ENCODE measurements at regions not wholly inside any gene's neighbourhood (a gene's known extent, or its start where the extent isn't known, plus 50 kb on each side); places are given as distances from the start of the nearest gene placed in this dataset.

DNA sequence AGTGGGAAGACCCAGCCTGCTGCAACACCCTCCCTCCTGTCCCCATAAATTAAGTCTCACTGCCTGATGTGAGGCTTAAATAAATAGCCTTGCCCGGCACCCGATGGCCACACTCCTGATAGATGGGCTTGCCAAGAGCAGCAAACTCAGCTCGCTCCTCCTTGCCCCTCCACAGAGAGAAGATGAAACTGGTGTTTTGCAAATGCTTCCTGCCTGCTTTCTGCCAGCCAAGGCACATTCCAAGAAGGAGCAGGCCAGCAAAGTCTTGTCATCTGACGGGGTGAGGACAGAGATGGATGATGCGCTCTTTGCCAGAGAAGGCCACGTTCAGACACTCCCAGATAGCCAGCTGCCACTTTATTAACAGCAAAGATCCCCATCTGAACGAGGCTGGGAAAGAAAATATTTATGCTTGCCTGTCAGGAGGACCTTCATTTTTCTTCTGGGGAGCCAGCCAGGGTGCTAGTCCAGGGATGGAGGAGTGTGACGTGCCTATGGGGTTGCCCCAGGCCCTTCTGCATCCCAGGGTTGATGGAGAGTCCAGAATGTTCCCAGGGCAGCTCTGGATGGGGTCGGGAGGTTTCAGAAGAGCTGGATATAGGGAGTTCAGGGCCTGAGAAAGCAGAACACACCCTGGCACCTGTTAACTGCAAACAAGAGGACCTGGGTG is 265.4 kb downstream of the FOXD2 start:
- Histone ChIP-seq H3K27me3 (ENCODE audit: control insufficient read depth in 5 of 5, insufficient read depth in 4 of 5, low read length in 5 of 5) (peaks cover 3 to 30% (median 19%) of the 10 kb centered on the region in 5 donors), H3K36me3 (ENCODE audit: control insufficient read depth in 5 of 5, insufficient read depth in 5 of 5, low read length in 5 of 5) (no peaks in the 10 kb centered on the region), H3K4me3 (ENCODE audit: low read depth in 1 of 5, low read length in 5 of 5) (no peak overlapping the region), H3K27ac (ENCODE audit: low read depth, low read length) (no peak overlapping the region), H3K9me3 (ENCODE audit: control insufficient read depth in 5 of 5, low read length in 5 of 5) (no peaks in the 10 kb centered on the region), H3K9ac (ENCODE audit: low read length in 5 of 5) (no peak overlapping the region), H3K4me1 (ENCODE audit: control insufficient read depth in 5 of 5, insufficient read depth in 5 of 5, low read length in 5 of 5) (peaks cover 0 to 21% (median 11%) of the 10 kb centered on the region in 5 donors)

DNA sequence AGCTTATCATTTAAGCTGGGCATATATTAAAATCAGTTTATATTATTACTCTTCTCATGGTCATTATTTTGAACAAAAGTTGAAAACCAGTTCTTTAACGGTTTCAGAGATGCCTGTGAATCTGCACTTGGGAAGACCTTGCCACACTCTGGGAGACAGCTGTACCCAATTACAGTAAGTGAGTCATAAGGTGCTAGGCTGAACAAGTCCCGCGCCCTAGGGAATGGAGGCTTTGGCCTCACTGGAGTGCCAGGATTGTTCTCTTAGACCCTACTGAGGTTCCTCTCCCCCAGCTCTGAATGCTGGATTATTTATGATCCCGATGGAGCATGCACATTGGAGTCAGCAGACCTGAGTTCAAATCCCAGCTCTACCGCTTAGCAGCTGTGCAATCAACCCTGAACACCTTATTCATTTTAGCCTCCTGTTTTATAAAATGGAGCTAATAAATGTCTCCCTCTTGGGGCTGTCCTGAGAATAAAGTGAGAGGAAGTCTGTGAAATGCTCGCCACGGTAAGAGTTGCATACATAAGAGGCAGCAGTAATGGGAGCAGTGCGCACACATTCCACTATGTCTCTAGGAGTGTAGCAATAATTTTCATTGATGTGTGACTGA is 266.2 kb downstream of the FOXD2 start:
- Histone ChIP-seq H3K4me3 (ENCODE audit: low read depth in 1 of 5, low read length in 5 of 5) (no peak overlapping the region), H3K9ac (ENCODE audit: low read length in 5 of 5) (no peak overlapping the region), H3K27ac (ENCODE audit: low read depth, low read length) (no peak overlapping the region), H3K9me3 (ENCODE audit: control insufficient read depth in 5 of 5, low read length in 5 of 5) (no peaks in the 10 kb centered on the region), H3K4me1 (ENCODE audit: control insufficient read depth in 5 of 5, insufficient read depth in 5 of 5, low read length in 5 of 5) (peaks cover 0 to 27% (median 17%) of the 10 kb centered on the region in 5 donors), H3K36me3 (ENCODE audit: control insufficient read depth in 5 of 5, insufficient read depth in 5 of 5, low read length in 5 of 5) (no peaks in the 10 kb centered on the region), H3K27me3 (ENCODE audit: control insufficient read depth in 5 of 5, insufficient read depth in 4 of 5, low read length in 5 of 5) (peaks cover 6 to 37% (median 26%) of the 10 kb centered on the region in 5 donors)

- H3K9ac ChIP-seq (ENCODE audit: low read length in 5 of 5): no peak overlapping the region
- H3K4me3 ChIP-seq (ENCODE audit: low read depth in 1 of 5, low read length in 5 of 5): no peak overlapping the region
- H3K27me3 ChIP-seq (ENCODE audit: control insufficient read depth in 5 of 5, insufficient read depth in 4 of 5, low read length in 5 of 5): peaks cover 14 to 50% (median 37%) of the 10 kb centered on the region in 5 donors
- H3K9me3 ChIP-seq (ENCODE audit: control insufficient read depth in 5 of 5, low read length in 5 of 5): no peaks in the 10 kb centered on the region
- no peaks in the 10 kb centered on the region for H3K36me3 ChIP-seq (ENCODE audit: control insufficient read depth in 5 of 5, insufficient read depth in 5 of 5, low read length in 5 of 5)
- peaks cover 0 to 42% (median 32%) of the 10 kb centered on the region in 5 donors for H3K4me1 ChIP-seq (ENCODE audit: control insufficient read depth in 5 of 5, insufficient read depth in 5 of 5, low read length in 5 of 5)
- H3K27ac ChIP-seq (ENCODE audit: low read depth, low read length): no peak overlapping the region
Observed at GRCh38 chr1:47705517-47706130, 267.8 kb downstream of the FOXD2 start.

GRCh38 chr1:47707503-47707902 is 269.7 kb downstream of the FOXD2 start:
- no peak overlapping the region for H3K27ac ChIP-seq (ENCODE audit: low read depth, low read length)

DNA sequence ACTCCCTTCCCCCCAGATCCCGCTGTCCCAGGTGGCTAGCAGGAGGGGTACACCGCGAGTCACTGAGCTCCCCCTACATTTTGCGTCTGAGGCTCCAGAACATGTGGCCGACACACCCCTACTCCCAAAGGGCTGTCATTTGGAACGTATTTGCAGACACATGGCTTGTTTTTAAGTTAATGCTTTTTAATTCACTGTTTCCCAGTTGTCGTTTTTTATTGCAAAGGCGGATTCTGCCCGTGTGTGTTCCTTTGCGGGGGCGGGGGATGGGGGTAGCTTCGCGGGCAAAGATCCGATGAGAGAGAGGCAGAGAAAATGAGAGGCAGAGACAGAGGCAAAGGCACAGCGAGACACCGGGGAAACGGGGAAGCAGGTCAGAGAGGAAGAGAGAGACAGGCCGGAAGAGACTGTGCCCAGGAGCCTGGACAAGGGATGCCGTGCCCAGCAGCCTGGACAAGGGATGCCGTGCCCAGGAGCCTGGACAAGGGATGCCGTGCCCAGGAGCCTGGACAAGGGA is 270.2 kb downstream of the FOXD2 start:
- Histone ChIP-seq H3K27me3 (ENCODE audit: control insufficient read depth in 5 of 5, insufficient read depth in 4 of 5, low read length in 5 of 5) (peaks cover 29 to 72% (median 60%) of the 10 kb centered on the region in 5 donors), H3K4me1 (ENCODE audit: control insufficient read depth in 5 of 5, insufficient read depth in 5 of 5, low read length in 5 of 5) (peaks cover 0 to 42% (median 31%) of the 10 kb centered on the region in 5 donors), H3K36me3 (ENCODE audit: control insufficient read depth in 5 of 5, insufficient read depth in 5 of 5, low read length in 5 of 5) (no peaks in the 10 kb centered on the region), H3K9me3 (ENCODE audit: control insufficient read depth in 5 of 5, low read length in 5 of 5) (no peaks in the 10 kb centered on the region), H3K9ac (ENCODE audit: low read length in 5 of 5) (no peak overlapping the region), H3K4me3 (ENCODE audit: low read depth in 1 of 5, low read length in 5 of 5) (no peak overlapping the region), H3K27ac (ENCODE audit: low read depth, low read length) (no peak overlapping the region)

More at GRCh38 chr1:47707503-47707902, 269.7 kb downstream of the FOXD2 start:
- H3K4me1 ChIP-seq (ENCODE audit: control insufficient read depth in 5 of 5, insufficient read depth in 5 of 5, low read length in 5 of 5): peaks cover 0 to 44% (median 31%) of the 10 kb centered on the region in 5 donors
- no peak overlapping the region for H3K4me3 ChIP-seq (ENCODE audit: low read depth in 1 of 5, low read length in 5 of 5)
- no peaks in the 10 kb centered on the region for H3K36me3 ChIP-seq (ENCODE audit: control insufficient read depth in 5 of 5, insufficient read depth in 5 of 5, low read length in 5 of 5)
- H3K27me3 ChIP-seq (ENCODE audit: control insufficient read depth in 5 of 5, insufficient read depth in 4 of 5, low read length in 5 of 5): peaks cover 29 to 67% (median 56%) of the 10 kb centered on the region in 5 donors
- H3K9ac ChIP-seq (ENCODE audit: low read length in 5 of 5): no peak overlapping the region
- no peaks in the 10 kb centered on the region for H3K9me3 ChIP-seq (ENCODE audit: control insufficient read depth in 5 of 5, low read length in 5 of 5)

GRCh38 chr1:47708658-47709018 is 270.8 kb downstream of the FOXD2 start:
- Histone ChIP-seq H3K36me3 (ENCODE audit: control insufficient read depth in 5 of 5, insufficient read depth in 5 of 5, low read length in 5 of 5) (no peaks in the 10 kb centered on the region), H3K27ac (ENCODE audit: low read depth, low read length) (no peak overlapping the region), H3K9me3 (ENCODE audit: control insufficient read depth in 5 of 5, low read length in 5 of 5) (no peaks in the 10 kb centered on the region), H3K27me3 (ENCODE audit: control insufficient read depth in 5 of 5, insufficient read depth in 4 of 5, low read length in 5 of 5) (peaks cover 33 to 77% (median 66%) of the 10 kb centered on the region in 5 donors), H3K4me3 (ENCODE audit: low read depth in 1 of 5, low read length in 5 of 5) (peak overlapping the region in 2 of 5 donors; percentile 39 to 57), H3K4me1 (ENCODE audit: control insufficient read depth in 5 of 5, insufficient read depth in 5 of 5, low read length in 5 of 5) (peaks cover 0 to 37% (median 29%) of the 10 kb centered on the region in 5 donors), H3K9ac (ENCODE audit: low read length in 5 of 5) (no peak overlapping the region)

GRCh38 chr1:47709019-47709871 is 271.4 kb downstream of the FOXD2 start:
- H3K36me3 ChIP-seq (ENCODE audit: control insufficient read depth in 5 of 5, insufficient read depth in 5 of 5, low read length in 5 of 5): no peaks in the 10 kb centered on the region
- peaks cover 39 to 84% (median 69%) of the 10 kb centered on the region in 5 donors for H3K27me3 ChIP-seq (ENCODE audit: control insufficient read depth in 5 of 5, insufficient read depth in 4 of 5, low read length in 5 of 5)
- H3K27ac ChIP-seq (ENCODE audit: low read depth, low read length): no peak overlapping the region
- H3K9ac ChIP-seq (ENCODE audit: low read length in 5 of 5): peak overlapping the region in 1 of 5 donors; percentile 30
- no peaks in the 10 kb centered on the region for H3K9me3 ChIP-seq (ENCODE audit: control insufficient read depth in 5 of 5, low read length in 5 of 5)
- H3K4me3 ChIP-seq (ENCODE audit: low read depth in 1 of 5, low read length in 5 of 5): peak overlapping the region in 4 of 5 donors; percentile 39 to 57 (median 42)
- peaks cover 0 to 35% (median 28%) of the 10 kb centered on the region in 5 donors for H3K4me1 ChIP-seq (ENCODE audit: control insufficient read depth in 5 of 5, insufficient read depth in 5 of 5, low read length in 5 of 5)

DNA sequence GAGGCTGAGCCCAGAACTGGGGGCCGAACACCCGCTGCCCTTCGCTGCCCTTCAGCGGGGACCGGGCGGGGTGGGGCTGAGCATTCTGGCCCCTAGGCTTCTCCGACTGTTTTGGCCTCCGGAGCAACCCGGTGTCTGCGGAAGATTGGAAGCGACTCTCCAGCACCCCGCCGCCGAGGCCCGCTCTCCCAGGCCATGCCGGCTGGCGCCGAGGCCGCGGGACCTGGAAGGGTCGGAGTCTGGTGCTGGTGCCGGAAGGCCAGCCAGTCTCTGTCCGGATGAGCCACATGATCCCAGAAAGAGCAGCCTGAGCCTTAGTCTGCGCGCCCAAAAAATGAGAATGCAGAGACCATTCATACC is 272.0 kb downstream of the FOXD2 start:
- Histone ChIP-seq H3K36me3 (ENCODE audit: control insufficient read depth in 5 of 5, insufficient read depth in 5 of 5, low read length in 5 of 5) (no peaks in the 10 kb centered on the region), H3K4me3 (ENCODE audit: low read depth in 1 of 5, low read length in 5 of 5) (peak overlapping the region in 3 of 5 donors; percentile 40 to 57 (median 43)), H3K27me3 (ENCODE audit: control insufficient read depth in 5 of 5, insufficient read depth in 4 of 5, low read length in 5 of 5) (peaks cover 36 to 89% (median 74%) of the 10 kb centered on the region in 5 donors), H3K27ac (ENCODE audit: low read depth, low read length) (no peak overlapping the region), H3K9me3 (ENCODE audit: control insufficient read depth in 5 of 5, low read length in 5 of 5) (no peaks in the 10 kb centered on the region), H3K4me1 (ENCODE audit: control insufficient read depth in 5 of 5, insufficient read depth in 5 of 5, low read length in 5 of 5) (peaks cover 0 to 35% (median 28%) of the 10 kb centered on the region in 5 donors), H3K9ac (ENCODE audit: low read length in 5 of 5) (peak overlapping the region in 1 of 5 donors; percentile 30)

DNA sequence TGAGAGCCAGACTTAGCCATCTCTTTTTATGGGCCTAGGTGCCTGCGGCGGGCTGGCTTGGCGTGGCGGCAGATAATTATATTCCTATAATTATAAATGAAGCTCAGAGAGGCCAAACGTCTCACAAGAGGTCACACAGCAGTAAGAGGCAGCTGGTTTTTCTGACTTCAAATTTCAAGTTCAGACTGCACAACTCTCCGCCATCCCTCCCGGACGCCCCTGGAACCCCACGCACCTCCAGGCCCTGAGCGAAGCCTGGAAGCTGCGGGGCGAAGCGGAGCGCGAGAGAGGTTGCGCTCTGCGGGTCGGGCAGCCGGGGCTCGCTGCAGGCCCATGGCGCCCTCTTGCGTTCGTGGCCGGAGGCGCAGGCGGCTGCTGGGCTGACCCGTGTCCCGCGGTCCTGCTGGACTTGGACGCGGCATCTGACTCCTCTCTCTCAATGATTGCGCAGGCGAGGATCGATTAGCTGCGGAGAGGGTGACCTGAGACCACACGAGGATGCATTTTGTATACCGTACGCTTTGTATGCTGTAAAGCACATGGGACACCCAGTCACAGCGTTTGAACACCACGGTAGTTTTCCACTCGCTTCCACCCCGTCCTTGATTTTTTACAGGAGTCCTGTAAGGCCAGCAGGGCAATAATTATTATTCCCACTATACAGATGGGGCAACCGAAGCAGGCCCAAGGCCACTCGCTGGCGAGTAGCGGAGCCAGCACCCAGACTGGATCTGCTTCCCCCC is 272.7 kb downstream of the FOXD2 start:
- H3K9ac ChIP-seq (ENCODE audit: low read length in 5 of 5): no peak overlapping the region

More for the DNA sequence above, 272.7 kb downstream of the FOXD2 start:
- H3K27ac ChIP-seq (ENCODE audit: low read depth, low read length): no peak overlapping the region
- H3K9me3 ChIP-seq (ENCODE audit: control insufficient read depth in 5 of 5, low read length in 5 of 5): no peaks in the 10 kb centered on the region
- peaks cover 36 to 88% (median 74%) of the 10 kb centered on the region in 5 donors for H3K27me3 ChIP-seq (ENCODE audit: control insufficient read depth in 5 of 5, insufficient read depth in 4 of 5, low read length in 5 of 5)
- H3K4me3 ChIP-seq (ENCODE audit: low read depth in 1 of 5, low read length in 5 of 5): peak overlapping the region in 3 of 5 donors; percentile 11 to 57 (median 43)
- H3K36me3 ChIP-seq (ENCODE audit: control insufficient read depth in 5 of 5, insufficient read depth in 5 of 5, low read length in 5 of 5): no peaks in the 10 kb centered on the region
- H3K4me1 ChIP-seq (ENCODE audit: control insufficient read depth in 5 of 5, insufficient read depth in 5 of 5, low read length in 5 of 5): peaks cover 0 to 31% (median 26%) of the 10 kb centered on the region in 5 donors

Measured in subcutaneous abdominal adipose tissue (tissue), 5 donors.